ENCODE measurements at regions not wholly inside any gene's neighbourhood (a gene's known extent, or its start where the extent isn't known, plus 50 kb on each side); places are given as distances from the start of the nearest gene placed in this dataset.

DNA sequence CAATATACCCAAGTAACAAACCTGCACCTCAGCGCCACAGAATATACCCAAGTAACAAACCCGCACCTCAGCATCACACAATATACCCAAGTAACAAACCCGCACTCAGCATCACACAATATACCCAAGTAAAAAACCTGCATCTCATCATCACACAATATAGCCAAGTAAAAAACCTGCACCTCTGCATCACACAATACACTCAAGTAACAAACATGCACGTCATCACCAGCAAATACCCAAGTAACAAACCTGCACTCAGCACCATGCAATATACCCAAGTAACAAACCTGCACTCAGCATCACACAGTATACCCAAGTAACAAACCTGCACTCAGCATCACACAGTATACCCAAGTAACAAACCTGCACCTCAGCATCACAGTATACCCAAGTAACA is 69.8 kb downstream of the UQCRFS1 start:
- H3K9ac ChIP-seq (ENCODE audit: extremely low read depth, insufficient read length, low read length) = no peak overlapping the region
- Mint-ChIP-seq H3K36me3 (ENCODE audit: insufficient read depth in 1 of 3, low read depth in 3 of 3) (peaks cover 11 to 14% (median 12%) of the 10 kb centered on the region in 3 experiments; a peak in 5 of 7 replicates), H3K27me3 (ENCODE audit: low read depth) (peaks cover 37% of the 10 kb centered on the region), H3K4me3 (no peak overlapping the region), H3K9me3 (peaks cover 20 to 23% of the 10 kb centered on the region in 2 experiments), H3K4me1 (no peaks in the 10 kb centered on the region), H3K27ac (no peak overlapping the region)
- no peak overlapping the region for H3K4ac ChIP-seq (ENCODE audit: low read depth, low read length)
- H3K4me1 ChIP-seq (ENCODE audit: insufficient read depth, low read length) = no peaks in the 10 kb centered on the region
- H4K8ac ChIP-seq (replicated peaks; ENCODE audit: insufficient read length, low read depth, low read length) = no peak overlapping the region
- no peak overlapping the region for H3K27ac ChIP-seq (ENCODE audit: insufficient read length, low read depth, low read length)
- H2BK12ac ChIP-seq (ENCODE audit: insufficient read length, low read depth, low read length) = no peak overlapping the region
- no peaks in the 10 kb centered on the region; the same call in 1 of the 2 replicates for H3K27me3 ChIP-seq (ENCODE audit: insufficient read depth, low read length)
- H3K4me2 ChIP-seq (ENCODE audit: insufficient read depth, insufficient read length, low read length) = no peak overlapping the region
- H3K9me3 ChIP-seq (ENCODE audit: control insufficient read depth, low read depth, low read length) = peaks cover 16% of the 10 kb centered on the region
- TF ChIP-seq, protein P1, sequence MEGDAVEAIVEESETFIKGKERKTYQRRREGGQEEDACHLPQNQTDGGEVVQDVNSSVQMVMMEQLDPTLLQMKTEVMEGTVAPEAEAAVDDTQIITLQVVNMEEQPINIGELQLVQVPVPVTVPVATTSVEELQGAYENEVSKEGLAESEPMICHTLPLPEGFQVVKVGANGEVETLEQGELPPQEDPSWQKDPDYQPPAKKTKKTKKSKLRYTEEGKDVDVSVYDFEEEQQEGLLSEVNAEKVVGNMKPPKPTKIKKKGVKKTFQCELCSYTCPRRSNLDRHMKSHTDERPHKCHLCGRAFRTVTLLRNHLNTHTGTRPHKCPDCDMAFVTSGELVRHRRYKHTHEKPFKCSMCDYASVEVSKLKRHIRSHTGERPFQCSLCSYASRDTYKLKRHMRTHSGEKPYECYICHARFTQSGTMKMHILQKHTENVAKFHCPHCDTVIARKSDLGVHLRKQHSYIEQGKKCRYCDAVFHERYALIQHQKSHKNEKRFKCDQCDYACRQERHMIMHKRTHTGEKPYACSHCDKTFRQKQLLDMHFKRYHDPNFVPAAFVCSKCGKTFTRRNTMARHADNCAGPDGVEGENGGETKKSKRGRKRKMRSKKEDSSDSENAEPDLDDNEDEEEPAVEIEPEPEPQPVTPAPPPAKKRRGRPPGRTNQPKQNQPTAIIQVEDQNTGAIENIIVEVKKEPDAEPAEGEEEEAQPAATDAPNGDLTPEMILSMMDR (conservative IDR thresholded peaks at IDR 0.05) = no peak
- H3K56ac ChIP-seq (ENCODE audit: insufficient read length, low read depth, low read length) = no peak overlapping the region
- no peak overlapping the region for H3K23ac ChIP-seq (ENCODE audit: insufficient read length, low read depth, low read length)
- H4K5ac ChIP-seq (ENCODE audit: insufficient read length, low read depth, low read length) = no peak overlapping the region
- H3K79me1 ChIP-seq (ENCODE audit: insufficient read depth, low read depth, low read length, poor library complexity, severe bottlenecking) = no peaks in the 10 kb centered on the region
- H2AK5ac ChIP-seq (ENCODE audit: insufficient read length, low read length) = no peak overlapping the region
- no peak overlapping the region for H2AFZ ChIP-seq (ENCODE audit: low read length)
- H2BK120ac ChIP-seq (ENCODE audit: low read depth, low read length, poor library complexity, severe bottlenecking) = no peak overlapping the region
- no peak overlapping the region for H3K14ac ChIP-seq (ENCODE audit: insufficient read depth, low read length)
- H3K18ac ChIP-seq (ENCODE audit: insufficient read length, low read depth, low read length) = no peak overlapping the region
- no peak overlapping the region for H2BK20ac ChIP-seq (ENCODE audit: low read depth, low read length, poor library complexity, severe bottlenecking)
- no CpG with 5 or more reads among the region's 4 CpGs for WGBS (ENCODE audit: extremely low coverage, insufficient read length, low lambda C conversion rate)
- H4K91ac ChIP-seq (ENCODE audit: insufficient read length, low read depth, low read length) = no peak overlapping the region
- no peak for DNase-seq
- H4K20me1 ChIP-seq (ENCODE audit: control insufficient read depth, insufficient read depth, insufficient read length) = no peaks in the 10 kb centered on the region
- H3K79me2 ChIP-seq (ENCODE audit: insufficient read depth, low read length) = no peaks in the 10 kb centered on the region
- H3K23me2 ChIP-seq (ENCODE audit: insufficient read length, low read depth, low read length, poor library complexity, severe bottlenecking) = no peaks in the 10 kb centered on the region
- no peak overlapping the region for H2BK5ac ChIP-seq (ENCODE audit: insufficient read length, low read length)
- no peak overlapping the region for H2BK15ac ChIP-seq (ENCODE audit: low read depth, low read length)
- H3T11ph ChIP-seq (ENCODE audit: low read length) = no peak overlapping the region
